HEK293 (cell line): ENCODE measurements at regions not wholly inside any gene's neighbourhood (a gene's known extent, or its start where the extent isn't known, plus 50 kb on each side); places are given as distances from the start of the nearest gene placed in this dataset.

Experiments used
- CTCF ChIA-PET: fragments of 350-600 bp; formaldehyde crosslinking; extraction: SDS; loops from one replicate; lab custom pipeline; 2021; ENCODE audit warnings: antibody characterized with exemption; lab: Yijun Ruan, JAX
- POLR2A ChIA-PET: fragments of 300-600 bp; formaldehyde crosslinking; extraction: SDS; loops from one replicate; lab custom pipeline; 2020; ENCODE audit warnings: antibody characterized with exemption, inconsistent platforms; lab: Yijun Ruan, JAX
- H3K27ac ChIP-seq: fragments of 200-500 bp; sonication (Bioruptor generic); 2 replicates; pipeline ENCODE4 v1.5.1; 2014; ENCODE audit warnings: low read depth, low read length, control low read depth, inconsistent platforms; ENCODE audit errors: extremely low read depth
- H3K36me3 ChIP-seq, 2 experiments: fragments of 200-500 bp in 1 of 2; sonication (Bioruptor generic) in 1 of 2; 1 replicate in 1 of 2; 2 replicates in 1 of 2; pipeline ENCODE4 v1.5.1; 2014 to 2017; ENCODE audit warnings: inconsistent platforms in 2 of 2, low read length in 2 of 2; ENCODE audit not compliant: control insufficient read depth in 2 of 2, insufficient read depth in 1 of 2
- H3K4me1 ChIP-seq: fragments of 200-500 bp; sonication (Bioruptor generic); 2 replicates; pipeline ENCODE4 v1.5.1; 2014; ENCODE audit warnings: mild to moderate bottlenecking, low read length, inconsistent platforms; ENCODE audit not compliant: control insufficient read depth, insufficient read depth
- H3K4me3 ChIP-seq: 2 replicates; pipeline ENCODE4 v1.5.1; 2011; ENCODE audit warnings: low read depth, mild to moderate bottlenecking, control low read depth, low read length, moderate library complexity
- H3K9me3 ChIP-seq: fragments of 200-500 bp; sonication (Bioruptor generic); 2 replicates; pipeline ENCODE4 v1.5.1; 2014; ENCODE audit warnings: low read depth, low read length, inconsistent platforms; ENCODE audit not compliant: control insufficient read depth, insufficient read depth
- ATF2 ChIP-seq: fragments of 450-650 bp; formaldehyde crosslinking; IDR thresholded peaks from 2 replicates; pipeline ENCODE4 v1.5.1; 2016; ENCODE audit warnings: missing biosample characterization, missing genetic modification characterization, low read depth
- BCL11B ChIP-seq: fragments of 450-650 bp; formaldehyde crosslinking; IDR thresholded peaks from 2 replicates; pipeline ENCODE4 v1.5.1; 2016; ENCODE audit warnings: low read depth, missing biosample characterization, missing genetic modification characterization
- EGR2 ChIP-seq: fragments of 450-650 bp; formaldehyde crosslinking; IDR thresholded peaks from 2 replicates; pipeline ENCODE4 v1.5.1; 2016; ENCODE audit warnings: low read depth, missing biosample characterization, missing genetic modification characterization
- GLIS1 ChIP-seq: fragments of 450-650 bp; formaldehyde crosslinking; IDR thresholded peaks from 2 replicates; pipeline ENCODE4 v1.5.1; 2016; ENCODE audit warnings: missing biosample characterization, missing genetic modification characterization
- KLF9 ChIP-seq: fragments of 450-650 bp; formaldehyde crosslinking; IDR thresholded peaks from 2 replicates; pipeline ENCODE4 v1.5.1; 2016; ENCODE audit warnings: missing biosample characterization, missing genetic modification characterization, low read depth
- PRDM10 ChIP-seq: fragments of 450-650 bp; formaldehyde crosslinking; IDR thresholded peaks from 2 replicates; pipeline ENCODE4 v1.5.1; 2016; ENCODE audit warnings: missing biosample characterization, missing genetic modification characterization
- SCRT1 ChIP-seq: fragments of 450-650 bp; formaldehyde crosslinking; IDR thresholded peaks from 2 replicates; pipeline ENCODE4 v1.5.1; 2016; ENCODE audit warnings: missing biosample characterization, missing genetic modification characterization, borderline replicate concordance
- SETDB1 ChIP-seq: IDR thresholded peaks from one replicate; pipeline ENCODE4 v1.6.1; 2017; ENCODE audit warnings: mild to moderate bottlenecking, low read length, moderate library complexity, mixed read lengths; ENCODE audit not compliant: insufficient read length
- ZBTB1 ChIP-seq: fragments of 450-650 bp; formaldehyde crosslinking; IDR thresholded peaks from 2 replicates; pipeline ENCODE4 v1.5.1; 2016; ENCODE audit warnings: missing biosample characterization, missing genetic modification characterization
- ZNF10 ChIP-seq: fragments of 450-650 bp; formaldehyde crosslinking; IDR thresholded peaks from 2 replicates; pipeline ENCODE4 v1.5.1; 2017; ENCODE audit warnings: missing biosample characterization, missing genetic modification characterization
- ZNF449 ChIP-seq: fragments of 450-650 bp; formaldehyde crosslinking; IDR thresholded peaks from 2 replicates; pipeline ENCODE4 v1.5.1; 2017; ENCODE audit warnings: missing biosample characterization, mild to moderate bottlenecking, missing genetic modification characterization, moderate library complexity
- ZNF624 ChIP-seq: fragments of 450-650 bp; formaldehyde crosslinking; IDR thresholded peaks from 2 replicates; pipeline ENCODE4 v1.5.1; 2017; ENCODE audit warnings: missing biosample characterization, missing genetic modification characterization
- ZNF704 ChIP-seq: fragments of 450-650 bp; formaldehyde crosslinking; IDR thresholded peaks from 2 replicates; pipeline ENCODE4 v1.5.1; 2016; ENCODE audit warnings: missing biosample characterization, missing genetic modification characterization
- ZNF76 ChIP-seq: fragments of 450-650 bp; formaldehyde crosslinking; IDR thresholded peaks from 2 replicates; pipeline ENCODE4; 2016; ENCODE audit warnings: low read depth, missing biosample characterization, missing genetic modification characterization, borderline replicate concordance
- ZNF837 ChIP-seq: fragments of 450-650 bp; formaldehyde crosslinking; IDR thresholded peaks from 2 replicates; pipeline ENCODE4 v1.5.1; 2016; ENCODE audit warnings: missing biosample characterization, missing genetic modification characterization

GRCh38 chr3:152671446-152672319 is 163.2 kb upstream of the P2RY1 start:
- H3K27ac ChIP-seq = no peak overlapping the region
- CTCF ChIA-PET = no interaction called here

GRCh38 chr3:152672320-152672649 is 162.6 kb upstream of the P2RY1 start:
- no peaks in the 10 kb centered on the region for H3K4me1 ChIP-seq
- no peak overlapping the region for H3K27ac ChIP-seq
- H3K9me3 ChIP-seq = no peaks in the 10 kb centered on the region
- H3K4me3 ChIP-seq = no peak overlapping the region
- H3K36me3 ChIP-seq = no peaks in the 10 kb centered on the region
- TF ChIP-seq ZBTB1 (tag by site-specific recombination) (no peak), PRDM10 (tag by site-specific recombination) (no peak), ZNF10 (tag by site-specific recombination) (no peak), ZNF76 (tag by site-specific recombination) (no peak), GLIS1 (no peak), SETDB1 (no peak), ZNF704 (tag by site-specific recombination) (no peak), BCL11B (tag by site-specific recombination) (no peak), ZNF624 (tag by site-specific recombination) (no peak)
- ChIA-PET CTCF (no interaction called here), POLR2A (no interaction called here)

More at GRCh38 chr3:152671446-152672319, 163.2 kb upstream of the P2RY1 start:
- Histone ChIP-seq H3K9me3 (no peaks in the 10 kb centered on the region), H3K4me3 (no peak overlapping the region), H3K36me3 (no peaks in the 10 kb centered on the region), H3K4me1 (no peaks in the 10 kb centered on the region)
- 0 out of 2 replicates have a peak, but pooled peaks have one; percentile 15 for TF ChIP-seq ATF2 (tag by site-specific recombination)
- no peak for TF ChIP-seq ZNF837 (tag by site-specific recombination)
- TF ChIP-seq KLF9 (tag by site-specific recombination) = no peak
- TF ChIP-seq ZNF449 (tag by site-specific recombination) = no peak
- TF ChIP-seq SCRT1 (tag by site-specific recombination) = no peak
- no peak for TF ChIP-seq EGR2
- POLR2A ChIA-PET = no interaction called here
